Spleen (tissue), 7 donors: ENCODE measurements at regions not wholly inside any gene's neighbourhood (a gene's known extent, or its start where the extent isn't known, plus 50 kb on each side); places are given as distances from the start of the nearest gene placed in this dataset.

Experiments used
- CTCF ChIP-seq, 11 experiments: fragments of 200-600 bp in 7 of 11; fragments of 450-650 bp in 4 of 11; sonication (generic) in 4 of 11; IDR thresholded peaks in 8 of 11; conservative IDR thresholded peaks in 3 of 11; 1 replicate in 7 of 11; 2 replicates in 4 of 11; pipeline versions ENCODE4 v1.4.0 to v1.8.0; 2016 to 2021; ENCODE audit warnings: antibody characterized with exemption in 11 of 11, inconsistent platforms in 4 of 11, mild to moderate bottlenecking in 1 of 11
- POLR2A ChIP-seq, 3 donors: fragments of 450-650 bp; IDR thresholded peaks; one replicate each; pipeline ENCODE4 v1.5.1; 2017; ENCODE audit warnings: antibody characterized with exemption in 3 of 3, mild to moderate bottlenecking in 1 of 3
- donor health status: DM: no; HTN: no; CAD: no; lungs with moderate emphysema.
- donor health status: DM: no; HTN: no; CAD: no.
- donor health status: DM: no; HTN: no; CAD: no.

- TF ChIP-seq CTCF (IDR thresholded peaks at IDR 0.05 in 8 of 11, conservative IDR thresholded peaks at IDR 0.05 in 3 of 11) (no peak), POLR2A (IDR thresholded peaks at IDR 0.05) (no peak)
These were observed 565.4 kb upstream of the NRP1 start for GRCh38 chr10:33899578-33900531.
